ENCODE measurements at regions not wholly inside any gene's neighbourhood (a gene's known extent, or its start where the extent isn't known, plus 50 kb on each side); places are given as distances from the start of the nearest gene placed in this dataset.

DNA sequence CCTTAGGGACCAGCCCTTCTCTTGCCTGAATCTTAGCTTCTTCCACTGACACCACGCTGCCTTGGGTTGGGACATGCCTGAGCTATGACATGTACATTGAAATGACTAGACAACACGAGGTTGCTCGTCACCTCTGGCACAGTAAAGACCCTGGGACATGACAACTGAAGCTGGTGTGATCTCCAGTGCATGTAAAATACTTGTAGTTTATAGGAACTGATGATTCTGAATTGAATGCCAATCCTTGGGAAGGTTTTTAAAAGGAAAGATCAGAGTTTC is 100.7 kb upstream of the PGRMC2 start:
- TF ChIP-seq CTCF (IDR thresholded peaks at IDR 0.05) (no peak), POLR2A (IDR thresholded peaks at IDR 0.05) (no peak)

Measured in esophagus squamous epithelium (tissue), 4 donors.